Liver (tissue), 7 donors: ENCODE measurements at regions not wholly inside any gene's neighbourhood (a gene's known extent, or its start where the extent isn't known, plus 50 kb on each side); places are given as distances from the start of the nearest gene placed in this dataset.

Experiments used
- DNase-seq: peaks from one replicate; pipeline ENCODE4 v3.0.0-alpha.2; 2017; ENCODE audit warnings: low spot score
- H3K27ac ChIP-seq, 2 donors: one replicate each; pipeline ENCODE4 v1.7.0; 2013; ENCODE audit warnings: inconsistent platforms in 2 of 2, low read length in 2 of 2, control low read depth in 1 of 2, low read depth in 1 of 2, mild to moderate bottlenecking in 1 of 2
- H3K27me3 ChIP-seq, 4 donors: one replicate each; pipeline versions ENCODE4 v1.6.1 to v1.7.0; 2013; ENCODE audit warnings: low read length in 3 of 4, inconsistent platforms in 1 of 4, mild to moderate bottlenecking in 1 of 4, moderate library complexity in 1 of 4; ENCODE audit not compliant: control insufficient read depth in 4 of 4, insufficient read depth in 4 of 4
- H3K36me3 ChIP-seq, 4 donors: one replicate each; pipeline versions ENCODE4 v1.6.1 to v1.7.0; 2013; ENCODE audit warnings: low read length in 3 of 4, mild to moderate bottlenecking in 3 of 4, low read depth in 1 of 4, moderate library complexity in 1 of 4; ENCODE audit not compliant: control insufficient read depth in 4 of 4, insufficient read depth in 3 of 4
- H3K4me1 ChIP-seq, 4 donors: one replicate each; pipeline versions ENCODE4 v1.6.1 to v1.7.0; 2013; ENCODE audit warnings: low read length in 3 of 4, mild to moderate bottlenecking in 3 of 4, moderate library complexity in 1 of 4; ENCODE audit not compliant: control insufficient read depth in 4 of 4, insufficient read depth in 4 of 4
- H3K4me3 ChIP-seq, 3 donors: one replicate each; pipeline versions ENCODE4 v1.6.1 to v1.7.0; 2013; ENCODE audit warnings: low read length in 3 of 3, control low read depth in 1 of 3, low read depth in 1 of 3, mild to moderate bottlenecking in 1 of 3
- H3K9ac ChIP-seq, 2 donors: one replicate each; pipeline ENCODE4 v1.7.0; 2013; ENCODE audit warnings: low read length in 2 of 2, mild to moderate bottlenecking in 2 of 2, moderate library complexity in 2 of 2, control low read depth in 1 of 2, low read depth in 1 of 2
- H3K9me3 ChIP-seq, 4 donors: one replicate each; pipeline versions ENCODE4 v1.6.1 to v1.7.0; 2013; ENCODE audit warnings: low read length in 3 of 4; ENCODE audit not compliant: control insufficient read depth in 4 of 4
- FOXA1 ChIP-seq: IDR thresholded peaks from 2 replicates; pipeline ENCODE4 v1.6.1; 2016; ENCODE audit warnings: antibody characterized with exemption
- HNF4A ChIP-seq, 2 donors: conservative IDR thresholded peaks; 2 replicates each; pipeline ENCODE4 v1.6.1; 2016; ENCODE audit warnings: antibody characterized with exemption in 2 of 2, mild to moderate bottlenecking in 2 of 2
- HNF4G ChIP-seq: IDR thresholded peaks from 2 replicates; pipeline ENCODE4 v1.6.1; 2016; ENCODE audit warnings: antibody characterized with exemption
- JUND ChIP-seq, 2 donors: IDR thresholded peaks; 2 replicates each; pipeline ENCODE4 v1.6.1; 2016; ENCODE audit warnings: antibody characterized with exemption in 2 of 2
- NR2F2 ChIP-seq: IDR thresholded peaks from 2 replicates; pipeline ENCODE4 v1.6.1; 2016; ENCODE audit warnings: antibody characterized with exemption
- RXRA ChIP-seq, 2 donors: IDR thresholded peaks; 2 replicates each; pipeline ENCODE4 v1.6.1; 2017 to 2018; ENCODE audit warnings: antibody characterized with exemption in 2 of 2, mild to moderate bottlenecking in 1 of 2
- SP1 ChIP-seq: IDR thresholded peaks from 2 replicates; pipeline ENCODE4 v1.6.1; 2018; ENCODE audit warnings: antibody characterized with exemption, mild to moderate bottlenecking
- TAF1 ChIP-seq: conservative IDR thresholded peaks from 2 replicates; pipeline ENCODE4 v1.6.1; 2016; ENCODE audit warnings: antibody characterized with exemption, mild to moderate bottlenecking
- WGBS: extraction: QIAGEN DNeasy Blood & Tissue Kit; methylation state at CpG from one replicate; pipeline ENCODE4 v1.1.7; 2013; 5-methylcytosine and 5-hydroxymethylcytosine counted together
- TF ChIP-seq, protein P1 (sequence below): IDR thresholded peaks from 2 replicates; pipeline ENCODE4 v1.6.1; 2016; ENCODE audit warnings: antibody characterized with exemption
- TF ChIP-seq, protein P2 (sequence below): IDR thresholded peaks from 2 replicates; pipeline ENCODE4 v1.6.1; 2016; ENCODE audit warnings: antibody characterized with exemption, mild to moderate bottlenecking
- TF ChIP-seq, protein P3 (sequence below): IDR thresholded peaks from 2 replicates; pipeline ENCODE4 v1.6.1; 2016; ENCODE audit warnings: antibody characterized with exemption
- donor health status: healthy.
- donor health status: healthy.
- donor health status: healthy.
- donor health status: healthy.

DNA sequence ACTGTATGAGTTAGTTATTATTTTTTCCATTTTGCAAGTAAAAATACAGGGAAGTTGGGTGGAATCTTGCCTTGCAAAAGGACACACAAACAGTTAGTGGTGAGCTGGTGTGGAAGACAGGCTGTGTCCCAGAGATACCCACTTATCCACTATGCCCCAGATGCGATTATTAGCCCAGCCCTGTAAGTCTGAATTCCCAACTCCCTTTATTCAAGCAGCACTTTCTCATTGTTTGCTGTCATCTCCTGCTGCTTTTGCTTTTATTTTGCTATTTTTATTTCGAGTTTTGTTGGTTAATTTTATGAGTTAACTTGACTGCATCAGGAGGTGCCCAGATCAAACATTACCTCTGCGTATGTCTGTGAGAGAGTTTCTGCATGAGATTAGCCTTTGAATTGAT, 239.4 kb downstream of the DOK5 start:
- no peaks in the 10 kb centered on the region for H3K4me1 ChIP-seq
- 60% methylated on average over 3 of the region's 3 CpGs for WGBS
- no peak overlapping the region for H3K27ac ChIP-seq
- H3K9ac ChIP-seq, result no peak overlapping the region
- H3K9me3 ChIP-seq, result no peaks in the 10 kb centered on the region
- DNase-seq, result no peak
- H3K27me3 ChIP-seq, result peaks cover 0 to 21% (median 0%) of the 10 kb centered on the region in 4 donors
- TF ChIP-seq RXRA (IDR thresholded peaks at IDR 0.05), result no peak
- TF ChIP-seq, protein P1, sequence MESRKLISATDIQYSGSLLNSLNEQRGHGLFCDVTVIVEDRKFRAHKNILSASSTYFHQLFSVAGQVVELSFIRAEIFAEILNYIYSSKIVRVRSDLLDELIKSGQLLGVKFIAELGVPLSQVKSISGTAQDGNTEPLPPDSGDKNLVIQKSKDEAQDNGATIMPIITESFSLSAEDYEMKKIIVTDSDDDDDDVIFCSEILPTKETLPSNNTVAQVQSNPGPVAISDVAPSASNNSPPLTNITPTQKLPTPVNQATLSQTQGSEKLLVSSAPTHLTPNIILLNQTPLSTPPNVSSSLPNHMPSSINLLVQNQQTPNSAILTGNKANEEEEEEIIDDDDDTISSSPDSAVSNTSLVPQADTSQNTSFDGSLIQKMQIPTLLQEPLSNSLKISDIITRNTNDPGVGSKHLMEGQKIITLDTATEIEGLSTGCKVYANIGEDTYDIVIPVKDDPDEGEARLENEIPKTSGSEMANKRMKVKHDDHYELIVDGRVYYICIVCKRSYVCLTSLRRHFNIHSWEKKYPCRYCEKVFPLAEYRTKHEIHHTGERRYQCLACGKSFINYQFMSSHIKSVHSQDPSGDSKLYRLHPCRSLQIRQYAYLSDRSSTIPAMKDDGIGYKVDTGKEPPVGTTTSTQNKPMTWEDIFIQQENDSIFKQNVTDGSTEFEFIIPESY, result no peak
- H3K4me3 ChIP-seq, result no peak overlapping the region
- no peaks in the 10 kb centered on the region for H3K36me3 ChIP-seq

DNA sequence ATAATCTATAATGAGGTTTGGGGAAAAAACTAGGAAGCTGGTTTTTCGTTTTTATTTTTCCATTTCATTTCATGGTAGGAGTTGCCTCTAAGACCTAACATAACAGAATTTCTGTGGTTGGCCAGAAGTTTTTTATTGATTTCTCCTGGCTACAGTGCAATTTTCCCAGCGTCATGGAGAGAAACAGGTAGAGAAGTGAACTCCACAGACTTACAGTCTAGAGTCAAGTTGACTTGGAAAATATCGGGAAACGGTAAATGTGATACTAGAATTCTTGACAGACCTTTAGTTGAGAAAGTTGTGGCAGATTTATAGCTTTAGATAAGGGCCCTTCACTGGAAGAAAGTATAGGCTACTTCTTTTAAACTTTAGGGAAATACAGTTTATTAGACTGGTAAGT, 238.3 kb downstream of the DOK5 start:
- peaks cover 0 to 21% (median 0%) of the 10 kb centered on the region in 4 donors for H3K27me3 ChIP-seq
- H3K9ac ChIP-seq, result no peak overlapping the region
- 65% methylated on average over 4 of the region's 4 CpGs for WGBS
- no peaks in the 10 kb centered on the region for H3K4me1 ChIP-seq
- no peaks in the 10 kb centered on the region for H3K36me3 ChIP-seq
- no peak for DNase-seq
- no peak overlapping the region for H3K27ac ChIP-seq
- no peak overlapping the region for H3K4me3 ChIP-seq
- TF ChIP-seq SP1 (no peak), HNF4A (conservative IDR thresholded peaks at IDR 0.05) (no peak), FOXA1 (no peak), RXRA (IDR thresholded peaks at IDR 0.05) (no peak)
- no peaks in the 10 kb centered on the region for H3K9me3 ChIP-seq

DNA sequence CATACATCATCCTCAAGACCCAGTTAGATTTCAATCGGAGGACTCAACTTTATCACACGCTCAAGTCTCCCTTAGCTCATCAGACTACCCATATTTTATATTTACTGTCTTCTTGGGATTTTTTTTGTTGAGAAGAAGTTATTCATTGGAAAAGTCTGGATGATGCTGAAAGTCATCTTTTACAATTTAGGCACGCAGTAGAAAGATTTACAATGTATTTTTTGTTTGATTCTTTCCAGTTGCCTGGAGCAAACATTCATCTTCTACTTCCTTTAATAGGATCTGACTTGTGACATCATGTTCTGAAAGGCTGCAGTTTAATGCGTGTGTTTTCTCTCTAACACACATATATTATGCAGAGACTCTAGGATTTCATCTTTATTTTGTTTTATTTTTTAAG, 235.7 kb downstream of the DOK5 start:
- WGBS, result 76% methylated on average over 4 of the region's 4 CpGs

More for the DNA sequence above, 235.7 kb downstream of the DOK5 start:
- no peaks in the 10 kb centered on the region for H3K4me1 ChIP-seq
- H3K27ac ChIP-seq, result no peak overlapping the region
- H3K27me3 ChIP-seq, result peaks cover 0 to 17% (median 0%) of the 10 kb centered on the region in 4 donors
- no peak overlapping the region for H3K4me3 ChIP-seq
- no peaks in the 10 kb centered on the region for H3K9me3 ChIP-seq
- no peak for DNase-seq
- no peaks in the 10 kb centered on the region for H3K36me3 ChIP-seq
- TF ChIP-seq, protein P1, result no peak
- TF ChIP-seq RXRA (IDR thresholded peaks at IDR 0.05) (no peak), NR2F2 (no peak), TAF1 (no peak), JUND (IDR thresholded peaks at IDR 0.05) (no peak), HNF4G (no peak)
- TF ChIP-seq, protein P2, sequence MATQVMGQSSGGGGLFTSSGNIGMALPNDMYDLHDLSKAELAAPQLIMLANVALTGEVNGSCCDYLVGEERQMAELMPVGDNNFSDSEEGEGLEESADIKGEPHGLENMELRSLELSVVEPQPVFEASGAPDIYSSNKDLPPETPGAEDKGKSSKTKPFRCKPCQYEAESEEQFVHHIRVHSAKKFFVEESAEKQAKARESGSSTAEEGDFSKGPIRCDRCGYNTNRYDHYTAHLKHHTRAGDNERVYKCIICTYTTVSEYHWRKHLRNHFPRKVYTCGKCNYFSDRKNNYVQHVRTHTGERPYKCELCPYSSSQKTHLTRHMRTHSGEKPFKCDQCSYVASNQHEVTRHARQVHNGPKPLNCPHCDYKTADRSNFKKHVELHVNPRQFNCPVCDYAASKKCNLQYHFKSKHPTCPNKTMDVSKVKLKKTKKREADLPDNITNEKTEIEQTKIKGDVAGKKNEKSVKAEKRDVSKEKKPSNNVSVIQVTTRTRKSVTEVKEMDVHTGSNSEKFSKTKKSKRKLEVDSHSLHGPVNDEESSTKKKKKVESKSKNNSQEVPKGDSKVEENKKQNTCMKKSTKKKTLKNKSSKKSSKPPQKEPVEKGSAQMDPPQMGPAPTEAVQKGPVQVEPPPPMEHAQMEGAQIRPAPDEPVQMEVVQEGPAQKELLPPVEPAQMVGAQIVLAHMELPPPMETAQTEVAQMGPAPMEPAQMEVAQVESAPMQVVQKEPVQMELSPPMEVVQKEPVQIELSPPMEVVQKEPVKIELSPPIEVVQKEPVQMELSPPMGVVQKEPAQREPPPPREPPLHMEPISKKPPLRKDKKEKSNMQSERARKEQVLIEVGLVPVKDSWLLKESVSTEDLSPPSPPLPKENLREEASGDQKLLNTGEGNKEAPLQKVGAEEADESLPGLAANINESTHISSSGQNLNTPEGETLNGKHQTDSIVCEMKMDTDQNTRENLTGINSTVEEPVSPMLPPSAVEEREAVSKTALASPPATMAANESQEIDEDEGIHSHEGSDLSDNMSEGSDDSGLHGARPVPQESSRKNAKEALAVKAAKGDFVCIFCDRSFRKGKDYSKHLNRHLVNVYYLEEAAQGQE, result no peak
- TF ChIP-seq, protein P3, sequence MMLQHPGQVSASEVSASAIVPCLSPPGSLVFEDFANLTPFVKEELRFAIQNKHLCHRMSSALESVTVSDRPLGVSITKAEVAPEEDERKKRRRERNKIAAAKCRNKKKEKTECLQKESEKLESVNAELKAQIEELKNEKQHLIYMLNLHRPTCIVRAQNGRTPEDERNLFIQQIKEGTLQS, result no peak
- H3K9ac ChIP-seq, result no peak overlapping the region
